ENCODE measurements at regions not wholly inside any gene's neighbourhood (a gene's known extent, or its start where the extent isn't known, plus 50 kb on each side); places are given as distances from the start of the nearest gene placed in this dataset.

DNA sequence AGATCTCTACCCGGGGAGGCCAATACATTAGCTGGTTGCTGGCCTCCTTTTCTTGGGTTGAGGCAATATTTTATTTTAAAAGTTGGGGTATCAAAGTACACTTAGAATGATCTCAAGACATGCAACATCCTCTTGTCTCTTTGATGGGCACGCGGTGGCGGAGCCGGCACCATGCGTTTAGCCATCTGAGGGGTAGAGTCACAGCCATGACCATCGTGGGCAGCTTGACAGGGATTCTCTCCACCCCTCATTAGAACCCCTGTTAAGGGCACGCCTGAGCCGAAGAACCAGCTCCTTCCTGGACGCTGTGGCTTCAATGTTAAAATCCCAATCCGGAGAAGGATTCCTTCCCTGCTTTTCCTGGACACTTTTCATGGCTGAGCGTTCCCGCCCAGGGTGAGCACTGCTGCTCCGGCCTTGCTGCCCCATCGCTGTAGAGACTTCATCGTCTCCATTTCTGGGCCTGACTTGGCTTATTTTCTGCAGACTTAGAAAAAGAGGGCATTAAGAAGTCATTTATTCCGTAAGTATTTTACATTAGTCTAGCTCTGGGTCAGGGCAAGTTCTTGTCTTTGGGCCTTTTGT is 142.7 kb upstream of the CDH4 start:
- DNase-seq (ENCODE audit: low read depth in 1 of 2, low spot score in 1 of 2): no peak
- no peak overlapping the region for H3K27ac ChIP-seq (replicated peaks)
- TF ChIP-seq, protein P1, sequence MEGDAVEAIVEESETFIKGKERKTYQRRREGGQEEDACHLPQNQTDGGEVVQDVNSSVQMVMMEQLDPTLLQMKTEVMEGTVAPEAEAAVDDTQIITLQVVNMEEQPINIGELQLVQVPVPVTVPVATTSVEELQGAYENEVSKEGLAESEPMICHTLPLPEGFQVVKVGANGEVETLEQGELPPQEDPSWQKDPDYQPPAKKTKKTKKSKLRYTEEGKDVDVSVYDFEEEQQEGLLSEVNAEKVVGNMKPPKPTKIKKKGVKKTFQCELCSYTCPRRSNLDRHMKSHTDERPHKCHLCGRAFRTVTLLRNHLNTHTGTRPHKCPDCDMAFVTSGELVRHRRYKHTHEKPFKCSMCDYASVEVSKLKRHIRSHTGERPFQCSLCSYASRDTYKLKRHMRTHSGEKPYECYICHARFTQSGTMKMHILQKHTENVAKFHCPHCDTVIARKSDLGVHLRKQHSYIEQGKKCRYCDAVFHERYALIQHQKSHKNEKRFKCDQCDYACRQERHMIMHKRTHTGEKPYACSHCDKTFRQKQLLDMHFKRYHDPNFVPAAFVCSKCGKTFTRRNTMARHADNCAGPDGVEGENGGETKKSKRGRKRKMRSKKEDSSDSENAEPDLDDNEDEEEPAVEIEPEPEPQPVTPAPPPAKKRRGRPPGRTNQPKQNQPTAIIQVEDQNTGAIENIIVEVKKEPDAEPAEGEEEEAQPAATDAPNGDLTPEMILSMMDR (IDR thresholded peaks at IDR 0.05; ENCODE audit: insufficient read depth, low read length): no peak
- TF ChIP-seq POLR2AphosphoS5 (IDR thresholded peaks at IDR 0.05; ENCODE audit: low read depth) (no peak), GABPA (IDR thresholded peaks at IDR 0.05; ENCODE audit: low read depth) (no peak), SPI1 (IDR thresholded peaks at IDR 0.05; ENCODE audit: borderline replicate concordance, low read depth) (no peak)
- TF ChIP-seq, protein P2, sequence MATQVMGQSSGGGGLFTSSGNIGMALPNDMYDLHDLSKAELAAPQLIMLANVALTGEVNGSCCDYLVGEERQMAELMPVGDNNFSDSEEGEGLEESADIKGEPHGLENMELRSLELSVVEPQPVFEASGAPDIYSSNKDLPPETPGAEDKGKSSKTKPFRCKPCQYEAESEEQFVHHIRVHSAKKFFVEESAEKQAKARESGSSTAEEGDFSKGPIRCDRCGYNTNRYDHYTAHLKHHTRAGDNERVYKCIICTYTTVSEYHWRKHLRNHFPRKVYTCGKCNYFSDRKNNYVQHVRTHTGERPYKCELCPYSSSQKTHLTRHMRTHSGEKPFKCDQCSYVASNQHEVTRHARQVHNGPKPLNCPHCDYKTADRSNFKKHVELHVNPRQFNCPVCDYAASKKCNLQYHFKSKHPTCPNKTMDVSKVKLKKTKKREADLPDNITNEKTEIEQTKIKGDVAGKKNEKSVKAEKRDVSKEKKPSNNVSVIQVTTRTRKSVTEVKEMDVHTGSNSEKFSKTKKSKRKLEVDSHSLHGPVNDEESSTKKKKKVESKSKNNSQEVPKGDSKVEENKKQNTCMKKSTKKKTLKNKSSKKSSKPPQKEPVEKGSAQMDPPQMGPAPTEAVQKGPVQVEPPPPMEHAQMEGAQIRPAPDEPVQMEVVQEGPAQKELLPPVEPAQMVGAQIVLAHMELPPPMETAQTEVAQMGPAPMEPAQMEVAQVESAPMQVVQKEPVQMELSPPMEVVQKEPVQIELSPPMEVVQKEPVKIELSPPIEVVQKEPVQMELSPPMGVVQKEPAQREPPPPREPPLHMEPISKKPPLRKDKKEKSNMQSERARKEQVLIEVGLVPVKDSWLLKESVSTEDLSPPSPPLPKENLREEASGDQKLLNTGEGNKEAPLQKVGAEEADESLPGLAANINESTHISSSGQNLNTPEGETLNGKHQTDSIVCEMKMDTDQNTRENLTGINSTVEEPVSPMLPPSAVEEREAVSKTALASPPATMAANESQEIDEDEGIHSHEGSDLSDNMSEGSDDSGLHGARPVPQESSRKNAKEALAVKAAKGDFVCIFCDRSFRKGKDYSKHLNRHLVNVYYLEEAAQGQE (IDR thresholded peaks at IDR 0.05; ENCODE audit: insufficient replicate concordance, low read depth): no peak
- H3K27me3 ChIP-seq (ENCODE audit: insufficient read depth, poor library complexity, severe bottlenecking): no peaks in the 10 kb centered on the region
- H3K4me3 ChIP-seq (replicated peaks; ENCODE audit: insufficient read depth, low read length): no peak overlapping the region

DNA sequence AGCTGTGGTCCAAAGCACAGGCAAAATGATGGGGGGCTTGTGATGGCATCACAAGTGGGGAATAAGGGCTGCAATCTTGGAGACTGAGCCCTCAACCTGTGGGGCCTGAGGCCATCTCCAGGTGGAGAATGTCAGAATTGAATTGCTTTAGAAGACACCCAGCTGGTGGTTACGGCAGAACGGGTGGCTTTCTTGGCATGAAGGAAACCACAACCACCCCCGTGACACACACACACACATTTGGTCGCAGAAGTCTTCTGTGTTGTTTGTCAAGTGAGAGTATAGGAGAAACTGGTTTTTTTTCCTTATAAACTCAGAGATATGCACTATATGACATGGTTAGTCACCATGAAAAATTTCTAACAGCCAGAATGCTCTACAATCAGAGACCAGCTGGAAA is 139.5 kb upstream of the CDH4 start:
- Histone ChIP-seq H3K27me3 (ENCODE audit: insufficient read depth, poor library complexity, severe bottlenecking) (no peaks in the 10 kb centered on the region), H3K27ac (replicated peaks) (no peak overlapping the region), H3K4me3 (replicated peaks; ENCODE audit: insufficient read depth, low read length) (no peak overlapping the region)
- DNase-seq (ENCODE audit: low read depth in 1 of 2, low spot score in 1 of 2): no peak
- TF ChIP-seq POLR2AphosphoS5 (IDR thresholded peaks at IDR 0.05; ENCODE audit: low read depth) (no peak), GABPA (IDR thresholded peaks at IDR 0.05; ENCODE audit: low read depth) (no peak), SPI1 (IDR thresholded peaks at IDR 0.05; ENCODE audit: borderline replicate concordance, low read depth) (no peak)
- TF ChIP-seq, protein P2 (IDR thresholded peaks at IDR 0.05; ENCODE audit: insufficient replicate concordance, low read depth): no peak
- TF ChIP-seq, protein P1 (IDR thresholded peaks at IDR 0.05; ENCODE audit: insufficient read depth, low read length): no peak

DNA sequence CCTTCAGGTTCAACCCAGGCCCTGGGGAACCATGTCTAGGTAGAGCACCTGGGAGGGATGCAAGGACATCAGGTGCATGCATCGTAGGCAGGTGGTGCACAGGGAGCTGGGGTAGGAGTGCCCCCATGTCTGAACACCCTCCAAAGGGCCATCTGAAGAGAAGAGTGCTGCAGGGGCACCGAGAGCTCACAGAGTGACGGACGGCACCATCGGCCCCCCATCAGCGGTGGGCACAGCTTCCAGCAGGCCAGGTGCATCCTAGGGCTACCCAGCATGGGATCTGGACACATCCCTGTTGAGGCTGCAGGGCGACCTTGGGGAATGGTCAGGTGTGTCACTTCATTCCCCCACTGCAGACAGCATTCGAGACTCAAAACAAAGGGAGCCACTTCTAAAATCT is 138.3 kb upstream of the CDH4 start:
- TF ChIP-seq, protein P1 (IDR thresholded peaks at IDR 0.05; ENCODE audit: insufficient read depth, low read length): no peak
- TF ChIP-seq SPI1 (IDR thresholded peaks at IDR 0.05; ENCODE audit: borderline replicate concordance, low read depth) (no peak), POLR2AphosphoS5 (IDR thresholded peaks at IDR 0.05; ENCODE audit: low read depth) (no peak), GABPA (IDR thresholded peaks at IDR 0.05; ENCODE audit: low read depth) (no peak)
- TF ChIP-seq, protein P2 (IDR thresholded peaks at IDR 0.05; ENCODE audit: insufficient replicate concordance, low read depth): no peak
- Histone ChIP-seq H3K27me3 (ENCODE audit: insufficient read depth, poor library complexity, severe bottlenecking) (no peaks in the 10 kb centered on the region), H3K27ac (replicated peaks) (no peak overlapping the region), H3K4me3 (replicated peaks; ENCODE audit: insufficient read depth, low read length) (no peak overlapping the region)
- no peak for DNase-seq (ENCODE audit: low read depth in 1 of 2, low spot score in 1 of 2)

Measured in HL-60 (cell line).